ENCODE measurements at regions not wholly inside any gene's neighbourhood (a gene's known extent, or its start where the extent isn't known, plus 50 kb on each side); places are given as distances from the start of the nearest gene placed in this dataset.

GRCh38 chr3:190790185-190790584, 72.3 kb downstream of the GMNC start:
- DNase-seq: no peak

GRCh38 chr3:190786898-190787297, 75.6 kb downstream of the GMNC start:
- no peak for DNase-seq

- DNase-seq: no peak
These were observed 77.4 kb downstream of the GMNC start for GRCh38 chr3:190785047-190785446.

- DNase-seq: no peak
These were observed 82.0 kb downstream of the GMNC start for GRCh38 chr3:190780524-190780923.

DNA sequence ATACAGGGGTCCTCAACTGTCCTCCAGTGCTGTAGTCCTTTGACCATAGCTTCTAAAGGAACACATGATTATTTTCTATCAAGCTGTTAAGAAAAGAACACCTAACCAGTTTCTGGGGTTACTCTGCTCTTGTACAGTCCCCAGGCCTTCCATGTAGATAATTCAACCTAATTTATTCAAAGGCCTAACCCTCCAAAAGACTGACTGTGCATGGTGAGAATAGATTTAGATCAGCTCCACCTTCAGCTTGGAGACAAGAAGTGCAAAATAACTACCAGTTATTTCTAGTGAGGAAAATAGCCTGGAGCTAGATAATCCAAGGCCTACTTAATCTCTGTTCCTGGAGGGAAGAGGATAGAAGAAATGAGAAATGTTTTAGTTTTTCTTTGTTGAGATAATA, 87.9 kb downstream of the GMNC start:
- no peak for DNase-seq

GRCh38 chr3:190773948-190774347, 88.5 kb downstream of the GMNC start:
- no peak for DNase-seq

GRCh38 chr3:190772831-190773230, 89.7 kb downstream of the GMNC start:
- no peak for DNase-seq

- no peak for DNase-seq
These were observed 93.6 kb downstream of the GMNC start for GRCh38 chr3:190768891-190769290.

- DNase-seq: no peak
These were observed 94.6 kb downstream of the GMNC start for GRCh38 chr3:190767851-190768250.

DNA sequence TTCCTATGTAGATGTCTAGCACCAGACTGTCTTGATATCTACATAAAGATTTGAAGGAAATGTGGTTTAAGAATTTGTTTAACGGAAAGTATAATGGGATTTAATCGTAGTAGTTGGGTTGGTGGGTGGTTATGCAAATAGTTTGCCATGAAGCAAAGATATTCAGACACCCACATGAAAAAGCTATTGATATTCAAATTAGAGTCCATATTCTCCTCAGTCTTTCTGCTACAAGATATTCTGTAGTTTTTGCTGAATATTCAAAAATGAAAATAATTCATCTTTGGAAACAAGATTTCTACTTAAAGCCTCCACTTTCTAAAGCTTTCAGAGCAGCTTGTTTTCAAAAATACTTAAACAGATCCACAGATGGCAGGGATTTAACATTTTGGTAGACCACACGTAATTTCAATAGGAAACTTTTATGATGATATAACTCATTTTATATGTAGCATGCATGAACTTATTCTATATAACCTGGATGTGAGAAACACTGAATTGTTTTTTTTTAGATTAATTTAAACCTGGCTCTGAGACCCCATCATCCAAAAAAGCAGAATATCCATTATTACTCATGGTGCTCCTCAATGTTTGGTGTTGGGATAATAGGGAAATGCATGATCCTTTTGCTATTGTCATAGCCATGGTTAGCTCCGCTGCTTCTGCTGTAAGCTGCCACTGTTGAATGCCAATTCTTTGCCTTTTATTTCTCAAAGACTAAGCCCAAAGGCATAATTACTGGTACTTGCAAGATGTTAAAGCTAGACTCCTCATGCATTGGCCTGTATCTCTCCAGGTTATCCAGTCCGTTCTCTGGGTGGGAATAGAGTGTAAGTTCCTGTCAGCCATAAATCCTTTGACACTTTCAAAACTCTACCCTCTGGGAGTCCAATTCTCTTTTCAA, 98.0 kb downstream of the GMNC start:
- no peak for DNase-seq

GRCh38 chr3:190762801-190763200, 99.7 kb downstream of the GMNC start:
- no peak for DNase-seq

DNA sequence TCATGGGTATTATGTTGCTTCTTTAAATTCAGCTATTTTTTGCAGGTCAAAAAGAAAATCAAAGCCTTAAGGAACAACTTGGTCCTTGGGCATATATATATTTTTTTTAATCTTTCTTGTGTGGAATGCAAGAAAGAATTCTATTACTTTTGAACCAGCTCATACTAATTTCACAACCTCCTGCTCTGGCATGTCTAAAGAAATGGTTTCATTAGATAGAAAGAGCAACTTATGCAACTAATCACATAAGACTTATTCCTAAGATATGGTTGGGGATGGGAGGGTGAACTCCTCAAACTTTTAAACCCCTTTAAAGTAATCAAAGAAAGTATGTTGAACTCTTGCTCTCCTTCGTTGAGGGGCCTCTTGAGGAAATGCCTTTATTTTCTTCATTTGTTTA, 114.9 kb downstream of the GMNC start:
- DNase-seq: no peak

DNA sequence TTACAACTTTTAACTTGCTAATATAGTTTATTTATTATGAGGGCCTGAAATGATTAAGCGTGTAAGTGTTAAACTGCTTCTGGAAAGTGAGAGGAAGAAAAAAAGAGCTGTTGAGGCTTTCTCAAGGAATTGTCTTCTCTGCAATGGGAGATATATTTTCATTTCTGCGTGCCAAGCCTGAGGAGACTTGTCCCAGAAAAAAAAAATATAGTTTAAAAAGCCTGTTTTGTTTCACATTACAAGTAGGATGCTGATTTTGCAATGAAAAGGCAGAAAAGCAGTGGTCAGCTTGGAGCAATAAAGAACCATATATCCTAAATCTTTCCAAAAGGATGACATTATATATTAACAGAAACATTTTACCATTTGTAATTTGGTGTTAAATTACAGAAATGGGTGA, 115.5 kb downstream of the GMNC start:
- DNase-seq: no peak

DNA sequence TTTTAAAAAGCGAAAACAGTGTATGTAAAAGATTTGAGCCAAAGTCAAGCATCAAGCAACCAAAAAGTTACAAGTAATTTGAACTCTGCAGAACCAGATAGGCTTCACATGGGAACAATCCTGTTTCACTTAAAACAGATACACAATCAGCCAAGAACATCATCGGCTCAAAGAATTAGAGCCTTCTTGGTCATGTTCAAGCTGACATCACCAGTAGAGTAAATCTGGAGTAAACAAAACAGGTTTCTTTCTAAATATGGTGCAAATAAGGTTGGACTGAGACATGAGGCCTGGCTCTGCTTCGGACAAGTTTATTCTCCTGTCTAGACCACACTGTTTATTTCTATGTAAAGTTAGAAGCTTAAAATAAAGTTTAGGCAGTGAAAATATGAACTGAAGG, 116.0 kb downstream of the GMNC start:
- no peak for DNase-seq

DNA sequence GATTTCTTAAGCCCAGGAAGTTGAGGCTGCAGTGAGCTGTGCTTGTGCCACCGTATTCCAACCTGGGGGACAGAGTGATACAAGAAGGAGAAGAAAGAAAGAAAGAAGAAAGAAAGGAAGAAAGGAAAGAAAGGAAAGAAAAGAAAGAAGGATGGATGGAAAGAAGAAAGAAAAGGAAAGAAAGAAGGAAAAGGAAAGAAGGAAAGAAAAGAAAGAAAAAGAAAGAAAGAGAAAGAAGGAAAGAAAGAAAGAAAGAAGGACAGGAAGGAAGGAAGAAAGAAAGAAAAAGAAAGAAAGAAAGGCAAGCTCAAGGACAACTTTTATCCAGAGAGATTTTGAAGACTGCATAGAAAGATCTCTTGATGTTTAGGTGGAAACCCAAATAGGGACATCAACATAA, 120.7 kb downstream of the GMNC start:
- no peak for DNase-seq

DNA sequence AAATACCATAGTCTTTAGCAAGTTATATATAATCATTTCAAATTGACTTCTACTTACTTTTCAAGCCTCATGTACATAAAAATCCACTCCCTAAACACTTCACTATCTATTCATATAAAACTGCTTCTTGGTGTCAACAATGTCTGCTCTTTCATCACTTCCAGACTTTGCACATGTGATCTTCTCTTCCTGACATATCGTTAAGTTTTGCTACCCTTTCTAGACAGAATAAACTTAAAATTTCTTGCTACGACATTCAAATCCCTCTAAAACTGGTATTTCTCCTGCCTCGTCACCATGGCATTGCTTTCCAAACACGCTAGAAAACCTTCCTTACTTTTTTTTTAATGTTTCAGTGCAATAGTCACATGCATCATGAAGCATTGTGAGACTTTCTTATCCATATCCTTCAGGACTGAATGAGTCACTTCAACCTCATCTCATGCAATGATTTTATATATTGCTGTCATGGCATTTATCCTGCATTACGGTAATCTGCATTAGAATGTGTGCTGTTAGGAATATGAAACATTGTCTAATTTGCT, 122.8 kb downstream of the GMNC start:
- no peak for DNase-seq

DNA sequence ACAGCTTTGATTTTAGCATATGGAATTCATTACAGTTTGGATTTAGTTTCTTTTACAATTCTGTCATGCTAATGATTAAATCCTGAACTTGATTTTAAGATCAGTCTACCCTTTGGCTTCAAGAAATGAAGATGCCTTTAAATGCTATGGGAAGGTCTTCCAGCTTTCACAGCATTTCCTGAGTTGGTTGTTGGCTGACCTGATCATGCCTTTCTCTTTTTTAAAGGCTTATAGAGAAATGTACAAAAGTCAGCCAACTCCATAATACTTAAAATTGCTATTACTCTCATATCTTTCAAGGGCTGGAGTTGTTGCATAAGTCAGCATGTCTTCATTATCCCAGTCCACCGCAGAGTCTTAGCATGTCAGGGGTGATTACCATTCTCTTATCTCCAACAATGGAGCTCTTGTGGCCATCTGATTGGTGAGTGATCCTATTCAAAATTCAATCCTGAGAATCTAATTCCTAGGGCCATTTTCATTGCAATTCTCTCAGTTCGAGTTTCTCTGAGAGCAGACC, 123.8 kb downstream of the GMNC start:
- DNase-seq: no peak

- DNase-seq: no peak
These were observed 125.0 kb downstream of the GMNC start for GRCh38 chr3:190737446-190737845.

DNA sequence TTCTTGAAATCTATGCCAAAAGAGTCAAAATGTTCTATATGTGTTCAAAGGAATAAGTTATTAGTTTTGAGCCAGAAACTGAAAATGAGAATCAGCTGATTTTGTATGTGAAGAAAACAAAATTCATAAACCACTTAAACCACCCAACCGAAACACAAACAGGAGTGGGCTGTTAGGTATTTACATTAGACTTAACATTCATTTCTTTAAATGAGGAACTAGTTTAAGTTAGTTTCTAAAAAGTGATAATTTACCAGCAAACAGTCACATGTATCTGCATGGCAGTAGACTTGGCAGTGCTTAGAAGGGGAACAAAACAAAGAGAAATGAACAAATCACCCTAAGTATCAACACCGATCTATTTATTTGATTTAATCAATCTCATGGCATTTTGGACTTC, 128.0 kb downstream of the GMNC start:
- DNase-seq: no peak

GRCh38 chr3:190733591-190734146, 128.8 kb downstream of the GMNC start:
- no peak for DNase-seq

DNA sequence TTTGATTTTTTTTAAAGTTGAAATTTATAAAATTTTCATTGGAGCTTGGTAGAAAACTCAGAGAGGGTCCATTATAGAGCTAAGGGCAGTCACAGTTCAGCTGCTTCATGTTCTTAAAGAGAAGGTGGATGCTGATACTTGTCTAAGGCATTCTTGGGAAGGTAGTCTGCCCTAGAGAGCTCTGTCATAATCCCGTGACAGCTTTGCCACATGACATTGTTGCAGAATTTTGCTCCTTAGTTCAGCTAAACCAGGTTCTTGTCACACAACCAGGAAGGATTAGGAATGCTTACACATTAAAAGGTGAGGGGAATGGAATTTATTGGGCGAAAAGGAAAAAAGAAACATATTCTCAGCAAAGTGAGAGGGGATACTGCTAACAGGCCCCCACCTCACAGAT, 130.9 kb downstream of the GMNC start:
- DNase-seq: no peak

DNA sequence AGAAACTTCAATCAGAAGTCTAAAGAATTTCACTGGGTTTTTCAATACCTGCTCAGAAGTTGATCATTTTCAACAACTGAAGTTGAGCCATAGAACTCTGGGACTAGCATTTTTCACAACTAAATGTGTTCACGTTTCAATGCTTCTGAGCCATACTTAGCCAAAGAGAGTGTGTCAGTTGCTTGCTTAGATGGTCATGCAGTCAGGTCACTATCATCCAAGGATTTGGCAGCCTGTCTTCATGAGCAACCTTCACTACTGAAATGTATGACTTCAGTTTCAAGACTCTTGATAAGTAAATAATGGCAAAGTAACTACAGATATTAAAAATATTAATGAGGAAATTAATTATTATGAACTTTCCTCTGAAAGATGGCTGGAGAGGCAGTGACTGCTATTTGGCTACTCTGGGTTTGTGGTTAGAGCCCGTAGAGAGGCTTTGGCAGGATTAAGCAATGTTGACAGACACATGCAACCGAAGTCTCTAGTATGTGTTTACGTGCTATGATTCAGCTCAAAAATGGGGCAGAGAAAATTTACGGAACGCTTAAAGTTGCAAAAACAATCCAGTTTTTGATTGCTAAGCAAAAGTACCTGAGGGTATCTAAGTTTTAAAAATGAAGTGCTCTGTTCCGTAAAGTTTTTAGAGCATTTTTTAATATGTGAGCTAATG, 133.8 kb downstream of the GMNC start:
- DNase-seq: no peak

DNA sequence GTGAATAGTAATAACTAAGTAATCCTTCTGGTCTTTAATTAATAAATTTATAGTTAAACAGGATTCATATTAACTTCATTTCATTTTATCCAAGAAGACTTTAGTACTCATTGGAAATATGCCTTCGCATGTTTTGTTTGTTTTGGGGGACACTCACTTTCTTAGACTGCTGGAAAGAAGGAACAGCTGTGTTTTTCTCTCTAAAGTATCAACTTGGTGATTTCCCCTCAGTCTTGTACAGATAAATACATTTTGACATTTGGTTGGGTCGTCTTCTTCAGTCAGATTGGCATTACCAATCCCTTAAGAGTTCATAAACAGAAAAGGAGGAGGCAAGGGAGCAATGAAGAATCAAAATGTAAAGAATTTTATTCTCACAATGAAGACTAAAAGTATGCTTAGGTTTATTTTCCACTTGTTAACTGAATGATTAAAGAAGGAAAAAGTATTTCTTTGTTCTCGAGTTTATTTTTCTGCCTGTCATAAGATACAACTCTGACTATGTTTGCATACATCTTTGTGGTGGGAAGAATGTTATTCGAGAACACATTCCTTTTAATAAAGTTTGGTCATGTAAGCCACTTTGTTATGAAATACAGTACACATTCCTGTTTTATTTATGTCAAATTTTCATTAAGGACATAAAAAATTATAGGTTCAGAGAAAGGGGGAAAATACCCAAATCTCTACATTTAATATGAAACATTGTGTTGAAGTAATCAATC, 140.2 kb downstream of the GMNC start:
- no peak for DNase-seq

Measured in NCI-H187 (cell line).